H1 (cell line): ENCODE measurements at regions not wholly inside any gene's neighbourhood (a gene's known extent, or its start where the extent isn't known, plus 50 kb on each side); places are given as distances from the start of the nearest gene placed in this dataset.

Experiments
- HDAC6 ChIP-seq: IDR thresholded peaks from one replicate; pipeline ENCODE4 v1.7.1; 2012; ENCODE audit warnings: low read depth, mild to moderate bottlenecking, inconsistent platforms, low read length, moderate library complexity
- JUN ChIP-seq: IDR thresholded peaks from 2 replicates; pipeline ENCODE4 v1.6.1; 2011; ENCODE audit warnings: low read depth, mild to moderate bottlenecking, improper control_type of control experiment, low read length
- POLR2A ChIP-seq, 2 experiments: IDR thresholded peaks; 1 replicate in 1 of 2; 2 replicates in 1 of 2; pipeline ENCODE4 v1.6.1; 2011; ENCODE audit warnings: low read depth in 2 of 2, low read length in 2 of 2, mild to moderate bottlenecking in 2 of 2; ENCODE audit errors: control extremely low read depth in 1 of 2
- TF ChIP-seq, protein P1 (sequence below): IDR thresholded peaks from 2 replicates; pipeline ENCODE4 v1.6.1; 2012; ENCODE audit warnings: inconsistent platforms
- TF ChIP-seq, protein P2 (sequence below), 3 experiments: IDR thresholded peaks; 1 replicate in 2 of 3; 2 replicates in 1 of 3; pipeline versions ENCODE4 v1.5.1 to v1.6.1; 2011; ENCODE audit warnings: low read length in 3 of 3, mild to moderate bottlenecking in 3 of 3, inconsistent platforms in 2 of 3, low read depth in 1 of 3, moderate library complexity in 1 of 3; ENCODE audit not compliant: insufficient read depth in 1 of 3; ENCODE audit errors: control extremely low read depth in 1 of 3

DNA sequence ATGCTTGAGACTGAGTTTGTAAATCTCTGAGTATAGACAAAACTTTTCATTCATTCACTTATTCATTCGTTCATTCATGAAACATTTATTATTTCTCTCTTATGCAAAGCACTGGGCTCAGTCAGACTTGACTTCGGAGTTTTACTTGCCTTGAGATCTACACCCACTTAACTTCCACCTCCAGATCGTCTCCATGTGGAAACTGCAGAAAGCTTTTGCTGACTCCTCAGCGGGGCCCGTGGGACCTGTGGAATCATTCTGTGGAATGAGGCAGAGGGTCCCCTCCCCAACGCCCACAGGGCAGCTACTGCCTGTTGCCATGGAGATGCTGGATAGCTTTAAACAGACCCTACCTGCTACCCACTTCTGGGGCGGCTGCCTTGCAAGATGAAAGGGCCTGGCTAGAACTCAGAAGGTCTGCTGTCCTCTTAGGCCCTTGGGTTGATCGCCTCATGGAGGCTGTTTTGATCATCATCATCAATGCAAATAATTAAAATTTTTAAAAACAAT, 66.4 kb upstream of the KCNG1 start:
- TF ChIP-seq, protein P1, sequence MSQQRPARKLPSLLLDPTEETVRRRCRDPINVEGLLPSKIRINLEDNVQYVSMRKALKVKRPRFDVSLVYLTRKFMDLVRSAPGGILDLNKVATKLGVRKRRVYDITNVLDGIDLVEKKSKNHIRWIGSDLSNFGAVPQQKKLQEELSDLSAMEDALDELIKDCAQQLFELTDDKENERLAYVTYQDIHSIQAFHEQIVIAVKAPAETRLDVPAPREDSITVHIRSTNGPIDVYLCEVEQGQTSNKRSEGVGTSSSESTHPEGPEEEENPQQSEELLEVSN = no peak
- TF ChIP-seq, protein P2, sequence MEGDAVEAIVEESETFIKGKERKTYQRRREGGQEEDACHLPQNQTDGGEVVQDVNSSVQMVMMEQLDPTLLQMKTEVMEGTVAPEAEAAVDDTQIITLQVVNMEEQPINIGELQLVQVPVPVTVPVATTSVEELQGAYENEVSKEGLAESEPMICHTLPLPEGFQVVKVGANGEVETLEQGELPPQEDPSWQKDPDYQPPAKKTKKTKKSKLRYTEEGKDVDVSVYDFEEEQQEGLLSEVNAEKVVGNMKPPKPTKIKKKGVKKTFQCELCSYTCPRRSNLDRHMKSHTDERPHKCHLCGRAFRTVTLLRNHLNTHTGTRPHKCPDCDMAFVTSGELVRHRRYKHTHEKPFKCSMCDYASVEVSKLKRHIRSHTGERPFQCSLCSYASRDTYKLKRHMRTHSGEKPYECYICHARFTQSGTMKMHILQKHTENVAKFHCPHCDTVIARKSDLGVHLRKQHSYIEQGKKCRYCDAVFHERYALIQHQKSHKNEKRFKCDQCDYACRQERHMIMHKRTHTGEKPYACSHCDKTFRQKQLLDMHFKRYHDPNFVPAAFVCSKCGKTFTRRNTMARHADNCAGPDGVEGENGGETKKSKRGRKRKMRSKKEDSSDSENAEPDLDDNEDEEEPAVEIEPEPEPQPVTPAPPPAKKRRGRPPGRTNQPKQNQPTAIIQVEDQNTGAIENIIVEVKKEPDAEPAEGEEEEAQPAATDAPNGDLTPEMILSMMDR (IDR thresholded peaks at IDR 0.05; ENCODE audit: control extremely low read depth in 1 of 3, insufficient read depth in 1 of 3, low read depth in 1 of 3, low read length in 3 of 3) = no peak
- TF ChIP-seq POLR2A (IDR thresholded peaks at IDR 0.05; ENCODE audit: control extremely low read depth in 1 of 2, low read depth in 2 of 2, low read length in 2 of 2) (no peak), JUN (no peak), HDAC6 (no peak)
